ENCODE measurements at regions not wholly inside any gene's neighbourhood (a gene's known extent, or its start where the extent isn't known, plus 50 kb on each side); places are given as distances from the start of the nearest gene placed in this dataset.

- intact Hi-C loops (cut with DNase I), result no loop called here
- no peaks in the 10 kb centered on the region for H3K27me3 ChIP-seq
- no peaks in the 10 kb centered on the region for H3K4me1 ChIP-seq
- TF ChIP-seq CTCF (IDR thresholded peaks at IDR 0.05) (no peak), POLR2A (IDR thresholded peaks at IDR 0.05) (no peak)
- no peak overlapping the region for H3K27ac ChIP-seq
- DNase-seq, result no peak
- 79 to 81% methylated on average over 3 of the region's 3 CpGs for WGBS, 2 donors
- no peak overlapping the region for H3K4me3 ChIP-seq
- no peaks in the 10 kb centered on the region for H3K9me3 ChIP-seq
- H3K36me3 ChIP-seq, result no peaks in the 10 kb centered on the region
Observed at GRCh38 chr4:19905024-19905423, 346.7 kb upstream of the SLIT2 start.

GRCh38 chr4:19888587-19888986, 363.1 kb upstream of the SLIT2 start:
- WGBS, 2 donors, result 79 to 90% methylated on average over 2 of the region's 2 CpGs
- no peak for DNase-seq
- H3K27ac ChIP-seq, result no peak overlapping the region
- TF ChIP-seq CTCF (IDR thresholded peaks at IDR 0.05) (no peak), POLR2A (IDR thresholded peaks at IDR 0.05) (no peak)
- no peaks in the 10 kb centered on the region for H3K36me3 ChIP-seq
- no peaks in the 10 kb centered on the region for H3K4me1 ChIP-seq
- intact Hi-C loops (cut with DNase I), result no loop called here
- H3K4me3 ChIP-seq, result no peak overlapping the region
- no peaks in the 10 kb centered on the region for H3K27me3 ChIP-seq
- no peaks in the 10 kb centered on the region for H3K9me3 ChIP-seq

GRCh38 chr4:19883841-19884240, 367.9 kb upstream of the SLIT2 start:
- Histone ChIP-seq H3K4me1 (no peaks in the 10 kb centered on the region), H3K4me3 (no peak overlapping the region), H3K27ac (no peak overlapping the region), H3K27me3 (no peaks in the 10 kb centered on the region), H3K9me3 (no peaks in the 10 kb centered on the region), H3K36me3 (no peaks in the 10 kb centered on the region)
- intact Hi-C loops (cut with DNase I), result no loop called here
- DNase-seq, result no peak
- TF ChIP-seq POLR2A (IDR thresholded peaks at IDR 0.05) (no peak), CTCF (IDR thresholded peaks at IDR 0.05) (no peak)

GRCh38 chr4:19880206-19880605, 371.5 kb upstream of the SLIT2 start:
- 44 to 45% methylated on average over 5 of the region's 5 CpGs for WGBS, 2 donors
- intact Hi-C loops (cut with DNase I), result no loop called here
- Histone ChIP-seq H3K4me1 (no peaks in the 10 kb centered on the region), H3K27me3 (no peaks in the 10 kb centered on the region), H3K36me3 (no peaks in the 10 kb centered on the region), H3K27ac (no peak overlapping the region), H3K9me3 (no peaks in the 10 kb centered on the region), H3K4me3 (no peak overlapping the region)
- TF ChIP-seq CTCF (IDR thresholded peaks at IDR 0.05) (no peak), POLR2A (IDR thresholded peaks at IDR 0.05) (no peak)
- no peak for DNase-seq

- H3K27me3 ChIP-seq, result no peaks in the 10 kb centered on the region
- H3K9me3 ChIP-seq, result no peaks in the 10 kb centered on the region
- TF ChIP-seq POLR2A (IDR thresholded peaks at IDR 0.05), result no peak
- no peak for TF ChIP-seq CTCF (IDR thresholded peaks at IDR 0.05)
- intact Hi-C loops (cut with DNase I), result no loop called here
- H3K36me3 ChIP-seq, result no peaks in the 10 kb centered on the region
- H3K4me3 ChIP-seq, result no peak overlapping the region
- no peaks in the 10 kb centered on the region for H3K4me1 ChIP-seq
- DNase-seq, result no peak
- H3K27ac ChIP-seq, result no peak overlapping the region
- WGBS, 2 donors, result 33 to 47% methylated on average over 5 of the region's 5 CpGs
Observed at GRCh38 chr4:19879330-19879729, 372.4 kb upstream of the SLIT2 start.

Measured in esophagus squamous epithelium (tissue), 5 donors.